ENCODE measurements at regions not wholly inside any gene's neighbourhood (a gene's known extent, or its start where the extent isn't known, plus 50 kb on each side); places are given as distances from the start of the nearest gene placed in this dataset.

GRCh38 chr6:82553863-82554531 is 190.4 kb downstream of the TPBG start:
- no peak overlapping the region for H3K9ac ChIP-seq (ENCODE audit: low read length)
- no peaks in the 10 kb centered on the region for H3K36me3 ChIP-seq (ENCODE audit: control insufficient read depth in 1 of 2, insufficient read depth in 2 of 2, low read length in 2 of 2)
- DNase-seq (ENCODE audit: low read depth, low spot score) = no peak
- H3K27me3 ChIP-seq (ENCODE audit: insufficient read depth, low read length) = no peaks in the 10 kb centered on the region
- no TSS peak for BruUV-seq (replicated peaks)
- H4K20me1 ChIP-seq (ENCODE audit: insufficient read depth) = no peaks in the 10 kb centered on the region
- H3K27ac ChIP-seq (ENCODE audit: low read depth, low read length) = no peak overlapping the region
- ChIA-PET CTCF (no interaction called here), RAD21 (ENCODE audit: low non-redundant PET in 1 of 2, low total read pairs in 2 of 2, uncharacterized antibody in 2 of 2, unreplicated experiment in 2 of 2) (no interaction called here), POLR2A (no interaction called here)
- intact Hi-C loops (cut with micrococcal nuclease) = no loop called here
- H3K9me2 ChIP-seq (ENCODE audit: insufficient read depth) = no peaks in the 10 kb centered on the region
- no peak overlapping the region for H3K4me3 ChIP-seq (replicated peaks in 1 of 2; ENCODE audit: low read depth in 1 of 2, low read length in 2 of 2)
- H3K9me3 ChIP-seq (ENCODE audit: control insufficient read depth in 1 of 2, insufficient read depth in 1 of 2, low read depth in 1 of 2, low read length in 2 of 2) = no peaks in the 10 kb centered on the region
- H3K4me1 ChIP-seq (ENCODE audit: control insufficient read depth in 1 of 2, insufficient read depth in 2 of 2, low read length in 2 of 2) = no peaks in the 10 kb centered on the region
- H3K79me2 ChIP-seq (ENCODE audit: insufficient read depth, low read length) = no peaks in the 10 kb centered on the region
- H2AFZ ChIP-seq (ENCODE audit: low read depth, low read length, poor library complexity, severe bottlenecking) = no peak overlapping the region
- ATAC-seq = no peak
- H3K4me2 ChIP-seq (ENCODE audit: low read length) = no peak overlapping the region
- TF ChIP-seq CBX3 (IDR thresholded peaks at IDR 0.05; ENCODE audit: low read depth) (no peak), ZNF274 (IDR thresholded peaks at IDR 0.05; ENCODE audit: low read depth, low read length) (no peak), TCF7L2 (IDR thresholded peaks at IDR 0.05; ENCODE audit: borderline replicate concordance, extremely low read depth, insufficient read depth, insufficient read length) (no peak), POLR2AphosphoS5 (IDR thresholded peaks at IDR 0.05; ENCODE audit: low read depth, low read length) (no peak), REST (IDR thresholded peaks at IDR 0.05; ENCODE audit: low read depth) (no peak), CTCF (IDR thresholded peaks at IDR 0.05 in 2 of 3, conservative IDR thresholded peaks at IDR 0.05 in 1 of 3; ENCODE audit: borderline replicate concordance in 1 of 3, insufficient read depth in 1 of 3, low read depth in 2 of 3, low read length in 2 of 3) (no peak), FOSL1 (IDR thresholded peaks at IDR 0.05; ENCODE audit: low read depth) (no peak), SP1 (IDR thresholded peaks at IDR 0.05; ENCODE audit: low read depth) (no peak), ZFX (IDR thresholded peaks at IDR 0.05) (no peak), JUND (IDR thresholded peaks at IDR 0.05) (no peak), MAX (IDR thresholded peaks at IDR 0.05) (no peak), POLR2A (IDR thresholded peaks at IDR 0.05; ENCODE audit: borderline replicate concordance, extremely low read depth, insufficient read depth, insufficient read length) (no peak), EZH2phosphoT487 (IDR thresholded peaks at IDR 0.05; ENCODE audit: borderline replicate concordance) (no peak), YY1 (IDR thresholded peaks at IDR 0.05; ENCODE audit: extremely low read depth, insufficient replicate concordance, low read depth, low read length) (no peak)
- TF ChIP-seq, protein P1, sequence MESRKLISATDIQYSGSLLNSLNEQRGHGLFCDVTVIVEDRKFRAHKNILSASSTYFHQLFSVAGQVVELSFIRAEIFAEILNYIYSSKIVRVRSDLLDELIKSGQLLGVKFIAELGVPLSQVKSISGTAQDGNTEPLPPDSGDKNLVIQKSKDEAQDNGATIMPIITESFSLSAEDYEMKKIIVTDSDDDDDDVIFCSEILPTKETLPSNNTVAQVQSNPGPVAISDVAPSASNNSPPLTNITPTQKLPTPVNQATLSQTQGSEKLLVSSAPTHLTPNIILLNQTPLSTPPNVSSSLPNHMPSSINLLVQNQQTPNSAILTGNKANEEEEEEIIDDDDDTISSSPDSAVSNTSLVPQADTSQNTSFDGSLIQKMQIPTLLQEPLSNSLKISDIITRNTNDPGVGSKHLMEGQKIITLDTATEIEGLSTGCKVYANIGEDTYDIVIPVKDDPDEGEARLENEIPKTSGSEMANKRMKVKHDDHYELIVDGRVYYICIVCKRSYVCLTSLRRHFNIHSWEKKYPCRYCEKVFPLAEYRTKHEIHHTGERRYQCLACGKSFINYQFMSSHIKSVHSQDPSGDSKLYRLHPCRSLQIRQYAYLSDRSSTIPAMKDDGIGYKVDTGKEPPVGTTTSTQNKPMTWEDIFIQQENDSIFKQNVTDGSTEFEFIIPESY (IDR thresholded peaks at IDR 0.05; ENCODE audit: extremely low read depth, insufficient replicate concordance, low read length) = no peak
